ENCODE measurements at regions not wholly inside any gene's neighbourhood (a gene's known extent, or its start where the extent isn't known, plus 50 kb on each side); places are given as distances from the start of the nearest gene placed in this dataset.

- DNase-seq (ENCODE audit: low read depth): no peak
These were observed 375.7 kb upstream of the CDH11 start for GRCh38 chr16:65497571-65497970.

DNA sequence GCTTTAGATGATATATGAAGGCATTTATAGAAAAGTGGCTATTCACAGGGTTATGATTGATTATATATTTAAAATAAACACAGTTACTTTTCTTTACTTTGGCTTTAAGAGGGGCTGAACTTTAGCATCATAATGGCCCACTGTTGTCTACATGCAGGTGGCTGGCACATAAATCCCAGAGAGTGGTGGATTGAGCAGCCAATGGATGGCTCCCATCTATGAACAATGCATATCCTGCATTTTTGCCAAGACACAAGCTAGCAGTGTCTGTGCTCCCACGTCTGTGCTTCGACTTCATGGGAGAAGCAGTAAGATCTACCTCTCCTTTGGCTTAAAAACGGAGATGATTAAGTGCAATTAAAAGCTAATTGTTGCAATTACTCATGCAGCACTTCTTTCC is 373.2 kb upstream of the CDH11 start:
- no peak for DNase-seq (ENCODE audit: low read depth)

GRCh38 chr16:65494609-65495008 is 372.7 kb upstream of the CDH11 start:
- DNase-seq (ENCODE audit: low read depth): no peak

GRCh38 chr16:65494080-65494479 is 372.2 kb upstream of the CDH11 start:
- no peak for DNase-seq (ENCODE audit: low read depth)

DNA sequence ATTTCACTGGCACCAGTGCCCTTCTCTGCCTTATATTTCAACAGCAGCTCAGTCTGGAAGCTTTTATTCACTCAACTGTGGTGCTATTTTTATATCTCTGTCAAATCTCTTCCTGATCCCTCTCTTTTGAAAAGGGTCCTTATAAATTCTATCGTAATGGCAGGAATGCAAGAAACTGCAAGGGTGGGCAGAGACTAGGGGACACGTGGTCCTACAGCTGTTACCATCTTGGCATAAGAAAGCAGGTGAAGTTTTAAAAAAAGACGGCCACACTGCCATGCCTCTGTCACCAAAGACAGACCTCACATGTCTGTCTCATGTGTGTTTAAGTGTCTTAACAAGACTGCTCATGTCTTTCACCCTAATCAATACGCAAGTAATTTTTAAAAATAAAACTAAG is 368.4 kb upstream of the CDH11 start:
- DNase-seq (ENCODE audit: low read depth): no peak

DNA sequence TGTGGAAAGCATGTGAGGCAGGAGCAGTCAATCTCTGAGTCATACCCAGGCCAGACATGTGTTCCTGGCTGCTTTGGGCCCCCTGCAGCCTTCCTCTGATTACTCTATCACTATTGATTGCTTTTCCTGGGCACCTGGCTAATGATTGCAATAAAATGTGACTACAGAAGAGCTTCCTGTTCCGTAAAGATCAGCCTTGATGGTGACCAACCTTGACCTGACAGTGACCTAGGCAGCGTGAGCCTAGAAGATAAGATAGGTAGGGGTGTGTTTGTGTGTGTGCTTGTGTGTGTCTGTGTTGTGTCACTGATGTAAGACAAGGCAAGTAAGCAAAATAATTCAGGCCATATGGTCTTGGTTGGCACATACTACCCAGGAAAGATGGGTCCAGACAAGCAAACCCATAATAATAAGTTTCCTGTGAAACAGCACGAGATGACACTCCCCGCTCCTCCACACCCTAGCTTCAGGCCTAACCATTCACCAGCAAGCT is 367.7 kb upstream of the CDH11 start:
- no peak for DNase-seq (ENCODE audit: low read depth)

DNA sequence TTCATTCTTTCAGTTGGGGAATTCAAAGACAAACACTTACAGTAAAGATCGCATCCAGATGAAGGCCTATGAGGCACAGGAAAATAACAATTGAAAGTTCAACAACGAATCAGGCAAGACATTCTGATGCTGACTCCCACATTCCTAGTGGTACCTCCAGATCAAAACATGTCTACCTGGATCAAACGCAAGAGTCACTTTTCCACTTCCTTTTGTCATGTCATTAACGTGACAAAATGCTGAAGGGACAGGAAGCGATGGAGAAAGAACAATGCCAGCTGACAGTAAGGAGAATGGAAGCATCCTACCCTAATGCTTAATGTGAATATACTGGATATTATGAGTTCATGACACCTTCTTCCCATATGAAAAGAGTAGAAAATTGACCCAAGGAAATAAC is 365.4 kb upstream of the CDH11 start:
- no peak for DNase-seq (ENCODE audit: low read depth)

DNA sequence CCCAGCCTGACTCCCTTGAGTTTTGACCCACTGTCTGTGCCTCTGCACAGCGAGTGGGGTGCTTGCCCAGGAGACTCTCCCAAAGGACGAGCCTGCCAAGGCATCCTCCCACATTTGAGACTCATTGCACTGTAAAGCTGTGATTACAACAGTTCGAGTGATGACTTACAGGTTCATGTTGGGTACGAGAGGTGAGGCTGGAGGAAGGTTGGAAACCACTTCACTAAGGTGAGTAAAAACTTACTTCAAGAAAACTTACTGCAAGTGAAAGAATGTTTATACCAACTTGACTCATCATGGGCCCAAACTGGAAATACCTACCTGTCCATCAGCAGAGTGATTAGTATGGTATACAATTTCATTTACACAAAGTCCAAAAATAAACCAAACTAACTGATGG is 360.1 kb upstream of the CDH11 start:
- no peak for DNase-seq (ENCODE audit: low read depth)

- no peak for DNase-seq (ENCODE audit: low read depth)
These were observed 358.6 kb upstream of the CDH11 start for GRCh38 chr16:65480281-65481091.

GRCh38 chr16:65476448-65476955 is 354.6 kb upstream of the CDH11 start:
- no peak for DNase-seq (ENCODE audit: low read depth)

DNA sequence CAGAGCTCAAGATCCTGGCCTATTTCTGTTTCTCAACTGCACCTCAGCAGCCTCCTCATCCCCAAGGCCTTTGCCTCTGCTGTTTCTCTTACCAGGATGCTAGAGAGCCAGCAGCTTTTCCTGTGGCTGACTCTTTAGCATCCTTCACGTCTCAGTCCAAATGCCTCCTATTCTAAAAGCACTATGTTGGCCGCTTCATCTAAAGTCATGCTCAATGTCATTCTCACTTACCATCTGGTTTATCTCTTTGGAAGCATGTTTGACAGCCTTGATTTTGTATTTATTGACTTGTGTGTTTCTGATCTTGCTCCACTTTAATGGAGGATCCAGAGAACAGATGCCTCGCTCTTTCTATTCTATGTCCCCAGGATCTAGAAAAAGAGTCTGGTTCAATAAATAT is 351.8 kb upstream of the CDH11 start:
- no peak for DNase-seq (ENCODE audit: low read depth)

GRCh38 chr16:65469116-65469515 is 347.3 kb upstream of the CDH11 start:
- DNase-seq (ENCODE audit: low read depth): no peak

DNA sequence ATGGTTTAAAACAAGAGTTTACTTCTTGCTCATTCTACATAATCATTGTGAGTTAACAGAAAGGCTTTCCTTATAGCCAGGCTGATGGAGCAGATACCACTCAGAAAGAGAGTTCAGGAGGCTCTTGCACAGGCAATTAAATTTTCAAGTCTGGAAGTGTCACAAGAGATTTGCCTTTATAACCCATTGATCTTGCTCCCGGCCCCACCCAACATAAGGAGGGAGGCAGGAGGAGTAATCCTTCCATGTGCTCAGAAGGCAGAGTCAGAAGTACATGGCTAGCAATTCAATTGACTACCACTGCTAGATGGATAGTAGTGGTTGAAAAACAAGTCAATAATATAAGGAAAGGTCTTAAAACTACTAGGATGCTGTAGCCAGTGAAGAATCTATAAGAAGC is 346.3 kb upstream of the CDH11 start:
- DNase-seq (ENCODE audit: low read depth): no peak

- no peak for DNase-seq (ENCODE audit: low read depth)
These were observed 341.9 kb upstream of the CDH11 start for GRCh38 chr16:65463652-65464260.

DNA sequence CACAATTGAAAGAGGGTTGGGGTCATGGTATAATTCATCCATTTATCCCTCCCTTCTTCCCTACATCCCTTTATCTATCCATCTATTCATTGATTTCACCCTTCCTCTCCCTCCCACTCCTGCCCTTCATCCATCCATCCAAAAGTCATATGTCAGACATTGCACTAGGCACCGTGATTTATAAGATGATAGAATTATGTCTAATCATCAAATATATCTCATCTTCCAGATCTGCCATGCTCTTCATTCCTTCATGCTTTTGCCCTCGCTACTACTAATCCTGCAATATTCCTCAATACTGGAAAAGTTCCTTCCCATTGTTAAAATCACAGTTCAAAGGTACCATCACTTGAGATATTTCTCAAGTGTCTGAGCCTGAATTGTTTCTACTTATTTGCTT is 335.2 kb upstream of the CDH11 start:
- DNase-seq (ENCODE audit: low read depth): no peak

GRCh38 chr16:65455761-65456160 is 333.9 kb upstream of the CDH11 start:
- DNase-seq (ENCODE audit: low read depth): no peak

DNA sequence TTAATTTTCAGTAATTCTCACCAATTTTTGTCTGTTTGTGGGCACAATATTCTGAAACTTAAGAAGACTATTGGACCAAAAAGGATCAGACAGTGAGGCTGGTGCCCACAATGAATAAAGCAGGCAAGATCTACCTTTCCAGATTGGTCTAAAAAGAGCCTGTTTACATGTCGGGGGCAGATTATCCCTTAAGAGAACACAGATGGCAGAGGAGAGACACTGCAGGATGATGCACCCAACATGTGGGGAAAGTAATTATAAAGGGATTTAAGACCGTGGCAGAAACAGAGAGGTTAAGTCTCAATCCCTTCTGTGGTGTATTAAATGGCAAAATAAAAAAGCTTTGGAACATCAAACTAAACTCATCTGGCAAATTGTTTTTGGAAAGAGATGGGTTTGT is 331.8 kb upstream of the CDH11 start:
- DNase-seq (ENCODE audit: low read depth): no peak

- DNase-seq (ENCODE audit: low read depth): no peak
These were observed 327.7 kb upstream of the CDH11 start for GRCh38 chr16:65449526-65449925.

GRCh38 chr16:65446427-65446826 is 324.6 kb upstream of the CDH11 start:
- DNase-seq (ENCODE audit: low read depth): no peak

- no peak for DNase-seq (ENCODE audit: low read depth)
These were observed 323.7 kb upstream of the CDH11 start for GRCh38 chr16:65445313-65446260.

- DNase-seq (ENCODE audit: low read depth): no peak
These were observed 319.6 kb upstream of the CDH11 start for GRCh38 chr16:65441501-65441900.

DNA sequence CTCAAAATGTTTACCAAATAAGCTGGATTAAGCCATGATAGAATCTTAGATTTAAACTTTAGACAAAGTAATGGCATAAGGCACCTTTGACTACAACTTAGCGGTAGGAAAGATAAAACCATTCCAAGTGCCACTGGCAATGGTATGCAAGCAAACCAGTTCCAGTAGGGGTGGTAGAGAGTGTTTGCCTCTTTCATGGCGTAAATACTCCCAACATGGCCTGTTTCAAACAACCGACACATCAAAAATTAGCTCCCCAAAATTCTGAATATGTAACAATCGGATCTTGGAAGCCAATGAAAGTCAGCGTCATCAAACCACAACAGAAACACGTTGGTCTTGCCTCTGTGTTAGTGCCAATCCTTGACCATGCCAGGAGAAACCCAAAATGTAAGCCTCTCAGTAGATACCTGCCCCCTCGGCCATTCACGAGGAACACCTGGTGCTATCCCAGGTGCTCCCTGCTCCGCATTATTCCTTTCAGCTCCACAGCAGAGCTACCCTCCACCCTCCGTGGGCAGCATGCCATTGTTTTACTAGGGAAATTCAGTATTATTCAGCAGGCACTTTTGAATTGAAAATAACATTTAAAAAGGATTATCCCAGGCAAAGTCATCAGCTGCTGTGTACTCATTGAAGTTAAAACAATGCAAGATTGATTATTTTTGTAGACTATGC is 307.8 kb upstream of the CDH11 start:
- no peak for DNase-seq (ENCODE audit: low read depth)
